Lower leg skin (tissue), 3 donors: ENCODE measurements at regions not wholly inside any gene's neighbourhood (a gene's known extent, or its start where the extent isn't known, plus 50 kb on each side); places are given as distances from the start of the nearest gene placed in this dataset.
"Not testable (repeated sequence)": the region's sequence is repeated elsewhere in the genome, so short reads cannot be mapped to it uniquely, and the experiment has no call there.

Experiments
- POLR2A ChIP-seq, 2 donors: fragments of 450-650 bp; IDR thresholded peaks; one replicate each; pipeline ENCODE4 v1.6.1; 2016 to 2017; ENCODE audit warnings: antibody characterized with exemption in 2 of 2, mild to moderate bottlenecking in 1 of 2, moderate library complexity in 1 of 2
- TF ChIP-seq, protein P1 (sequence below), 3 donors: fragments of 450-650 bp; IDR thresholded peaks; one replicate each; pipeline ENCODE4 v1.5.1; 2016; ENCODE audit warnings: antibody characterized with exemption in 3 of 3, mild to moderate bottlenecking in 3 of 3, moderate library complexity in 2 of 3

DNA sequence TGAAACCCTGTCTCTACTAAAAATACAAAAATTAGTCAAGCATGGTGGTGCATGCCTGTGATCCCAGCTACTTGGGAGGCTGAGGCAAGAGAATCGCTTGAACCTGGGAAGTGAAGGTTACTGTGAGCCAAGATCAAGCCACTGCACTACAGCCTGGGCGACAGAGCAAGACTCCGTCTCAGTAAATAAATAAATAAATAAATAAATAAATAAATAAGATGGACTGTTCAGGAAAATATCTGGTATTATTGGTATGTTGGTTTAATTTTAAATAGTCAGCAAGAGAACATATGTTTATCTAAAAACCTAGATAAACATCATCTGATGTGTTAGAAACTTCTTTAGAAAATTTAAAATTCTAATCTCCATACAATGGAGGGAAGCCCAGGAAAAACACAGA lies 431.6 kb upstream of the AKR1E2 start:
- TF ChIP-seq POLR2A (IDR thresholded peaks at IDR 0.05), result not testable (repeated sequence)
- TF ChIP-seq, protein P1, sequence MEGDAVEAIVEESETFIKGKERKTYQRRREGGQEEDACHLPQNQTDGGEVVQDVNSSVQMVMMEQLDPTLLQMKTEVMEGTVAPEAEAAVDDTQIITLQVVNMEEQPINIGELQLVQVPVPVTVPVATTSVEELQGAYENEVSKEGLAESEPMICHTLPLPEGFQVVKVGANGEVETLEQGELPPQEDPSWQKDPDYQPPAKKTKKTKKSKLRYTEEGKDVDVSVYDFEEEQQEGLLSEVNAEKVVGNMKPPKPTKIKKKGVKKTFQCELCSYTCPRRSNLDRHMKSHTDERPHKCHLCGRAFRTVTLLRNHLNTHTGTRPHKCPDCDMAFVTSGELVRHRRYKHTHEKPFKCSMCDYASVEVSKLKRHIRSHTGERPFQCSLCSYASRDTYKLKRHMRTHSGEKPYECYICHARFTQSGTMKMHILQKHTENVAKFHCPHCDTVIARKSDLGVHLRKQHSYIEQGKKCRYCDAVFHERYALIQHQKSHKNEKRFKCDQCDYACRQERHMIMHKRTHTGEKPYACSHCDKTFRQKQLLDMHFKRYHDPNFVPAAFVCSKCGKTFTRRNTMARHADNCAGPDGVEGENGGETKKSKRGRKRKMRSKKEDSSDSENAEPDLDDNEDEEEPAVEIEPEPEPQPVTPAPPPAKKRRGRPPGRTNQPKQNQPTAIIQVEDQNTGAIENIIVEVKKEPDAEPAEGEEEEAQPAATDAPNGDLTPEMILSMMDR (IDR thresholded peaks at IDR 0.05), result not testable (repeated sequence)
